ENCODE measurements at regions not wholly inside any gene's neighbourhood (a gene's known extent, or its start where the extent isn't known, plus 50 kb on each side); places are given as distances from the start of the nearest gene placed in this dataset.

DNA sequence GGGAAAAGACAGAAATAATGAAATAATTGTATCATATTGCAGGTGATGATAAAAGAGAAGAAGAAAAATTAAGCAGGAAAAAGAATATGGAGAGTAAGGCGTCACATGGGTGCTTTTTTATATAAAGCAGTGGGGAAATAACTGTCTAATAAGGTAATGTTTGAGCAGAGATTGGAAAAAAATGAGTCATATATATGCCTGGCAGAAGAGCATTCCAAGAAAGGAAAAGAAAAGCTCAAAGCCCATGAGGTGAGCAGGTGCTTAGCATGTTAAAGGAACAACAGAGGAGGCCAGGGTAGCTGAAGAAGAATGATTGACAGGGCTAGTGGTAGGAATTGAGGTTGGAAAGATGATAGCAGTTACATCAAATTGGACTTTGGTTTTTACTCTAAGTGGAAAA, 739.5 kb downstream of the SORCS1 start:
- ChIA-PET CTCF (ENCODE audit: unreplicated experiment) (no interaction called here), POLR2A (interaction anchor here (0.5 to 1.4 kb wide), 2 partner anchors 13 to 345 kb away, joined by 3 read pairs; no protein-coding TSS in a partner anchor)
- Histone ChIP-seq H3K9me2 (ENCODE audit: insufficient read depth, low read length) (no peaks in the 10 kb centered on the region), H3K4me2 (ENCODE audit: low read length) (no peak overlapping the region), H3K36me3 (ENCODE audit: insufficient read depth, low read length) (no peaks in the 10 kb centered on the region), H3K79me2 (ENCODE audit: insufficient read depth, low read depth, low read length) (no peaks in the 10 kb centered on the region), H3K27ac (ENCODE audit: low read depth, low read length, poor library complexity, severe bottlenecking) (no peak overlapping the region), H3K9me3 (ENCODE audit: low read length) (no peaks in the 10 kb centered on the region; the same call in 1 of the 2 replicates), H3K4me3 (ENCODE audit: low read depth, low read length, poor library complexity, severe bottlenecking) (no peak overlapping the region), H3K4me1 (ENCODE audit: insufficient read depth, low read length, poor library complexity, severe bottlenecking) (no peaks in the 10 kb centered on the region), H4K20me1 (ENCODE audit: insufficient read depth, low read length) (no peaks in the 10 kb centered on the region), H2AFZ (ENCODE audit: low read length) (no peak overlapping the region)
- TF ChIP-seq, protein P1, sequence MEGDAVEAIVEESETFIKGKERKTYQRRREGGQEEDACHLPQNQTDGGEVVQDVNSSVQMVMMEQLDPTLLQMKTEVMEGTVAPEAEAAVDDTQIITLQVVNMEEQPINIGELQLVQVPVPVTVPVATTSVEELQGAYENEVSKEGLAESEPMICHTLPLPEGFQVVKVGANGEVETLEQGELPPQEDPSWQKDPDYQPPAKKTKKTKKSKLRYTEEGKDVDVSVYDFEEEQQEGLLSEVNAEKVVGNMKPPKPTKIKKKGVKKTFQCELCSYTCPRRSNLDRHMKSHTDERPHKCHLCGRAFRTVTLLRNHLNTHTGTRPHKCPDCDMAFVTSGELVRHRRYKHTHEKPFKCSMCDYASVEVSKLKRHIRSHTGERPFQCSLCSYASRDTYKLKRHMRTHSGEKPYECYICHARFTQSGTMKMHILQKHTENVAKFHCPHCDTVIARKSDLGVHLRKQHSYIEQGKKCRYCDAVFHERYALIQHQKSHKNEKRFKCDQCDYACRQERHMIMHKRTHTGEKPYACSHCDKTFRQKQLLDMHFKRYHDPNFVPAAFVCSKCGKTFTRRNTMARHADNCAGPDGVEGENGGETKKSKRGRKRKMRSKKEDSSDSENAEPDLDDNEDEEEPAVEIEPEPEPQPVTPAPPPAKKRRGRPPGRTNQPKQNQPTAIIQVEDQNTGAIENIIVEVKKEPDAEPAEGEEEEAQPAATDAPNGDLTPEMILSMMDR (conservative IDR thresholded peaks at IDR 0.05; ENCODE audit: low read length): no peak
- TF ChIP-seq EZH2phosphoT487 (IDR thresholded peaks at IDR 0.05; ENCODE audit: borderline replicate concordance, low read depth, low read length): no peak
- BruUV-seq (replicated peaks): no TSS peak
- intact Hi-C loops (cut with micrococcal nuclease; ENCODE audit: unreplicated experiment): no loop called here
- no peak for DNase-seq (ENCODE audit: low spot score)

DNA sequence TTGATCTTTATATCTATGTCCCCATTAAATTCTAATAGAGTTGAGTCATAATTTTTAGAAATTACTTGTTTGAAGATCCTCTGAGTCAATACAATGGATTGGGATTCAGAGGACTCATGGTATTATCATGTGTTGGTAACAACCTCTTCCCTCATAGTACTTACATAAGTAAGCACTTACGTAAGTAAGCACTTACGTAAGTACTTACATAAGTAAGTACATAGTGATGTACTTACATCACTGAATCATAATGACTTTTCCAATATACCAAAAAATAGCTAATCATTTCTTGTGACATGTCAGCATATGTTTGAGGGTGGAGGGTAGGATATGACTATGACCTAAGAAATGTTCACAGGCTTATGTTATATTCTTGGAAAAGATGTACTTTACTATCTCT, 740.5 kb downstream of the SORCS1 start:
- no peak for TF ChIP-seq EZH2phosphoT487 (IDR thresholded peaks at IDR 0.05; ENCODE audit: borderline replicate concordance, low read depth, low read length)
- TF ChIP-seq, protein P1 (conservative IDR thresholded peaks at IDR 0.05; ENCODE audit: low read length): no peak
- no TSS peak for BruUV-seq (replicated peaks)
- Histone ChIP-seq H3K4me2 (ENCODE audit: low read length) (no peak overlapping the region), H3K9me3 (ENCODE audit: low read length) (no peaks in the 10 kb centered on the region; the same call in 1 of the 2 replicates), H3K27ac (ENCODE audit: low read depth, low read length, poor library complexity, severe bottlenecking) (no peak overlapping the region), H3K4me3 (ENCODE audit: low read depth, low read length, poor library complexity, severe bottlenecking) (no peak overlapping the region), H3K4me1 (ENCODE audit: insufficient read depth, low read length, poor library complexity, severe bottlenecking) (no peaks in the 10 kb centered on the region), H2AFZ (ENCODE audit: low read length) (no peak overlapping the region), H3K36me3 (ENCODE audit: insufficient read depth, low read length) (no peaks in the 10 kb centered on the region), H3K9me2 (ENCODE audit: insufficient read depth, low read length) (no peaks in the 10 kb centered on the region), H3K79me2 (ENCODE audit: insufficient read depth, low read depth, low read length) (no peaks in the 10 kb centered on the region), H4K20me1 (ENCODE audit: insufficient read depth, low read length) (no peaks in the 10 kb centered on the region)
- CTCF ChIA-PET (ENCODE audit: unreplicated experiment): no interaction called here
- POLR2A ChIA-PET: no interaction called here
- intact Hi-C loops (cut with micrococcal nuclease; ENCODE audit: unreplicated experiment): no loop called here
- DNase-seq (ENCODE audit: low spot score): no peak

DNA sequence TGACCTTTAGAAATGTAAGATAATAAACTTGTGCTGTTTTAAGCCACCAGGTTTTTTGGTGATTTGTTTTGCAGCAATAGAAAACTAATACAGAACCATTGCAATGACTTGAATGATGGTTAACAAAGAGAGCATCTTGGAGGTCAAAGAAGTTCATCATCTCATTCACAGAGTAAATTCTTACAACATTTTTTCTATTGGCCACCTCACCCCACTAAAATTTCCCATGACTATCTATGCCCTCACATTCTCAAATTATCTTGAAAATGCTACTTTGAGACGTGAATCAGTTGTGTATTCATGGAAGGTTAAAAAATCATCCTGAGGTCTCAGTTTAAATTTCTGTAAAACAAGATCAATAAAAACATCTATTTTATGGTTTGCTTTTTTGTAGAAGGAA, 754.2 kb downstream of the SORCS1 start:
- Histone ChIP-seq H3K4me1 (ENCODE audit: insufficient read depth, low read length, poor library complexity, severe bottlenecking) (no peaks in the 10 kb centered on the region), H3K4me2 (ENCODE audit: low read length) (no peak overlapping the region), H3K27ac (ENCODE audit: low read depth, low read length, poor library complexity, severe bottlenecking) (no peak overlapping the region), H3K4me3 (ENCODE audit: low read depth, low read length, poor library complexity, severe bottlenecking) (no peak overlapping the region), H3K9me3 (ENCODE audit: low read length) (no peaks in the 10 kb centered on the region), H3K36me3 (ENCODE audit: insufficient read depth, low read length) (no peaks in the 10 kb centered on the region), H3K9me2 (ENCODE audit: insufficient read depth, low read length) (no peaks in the 10 kb centered on the region), H2AFZ (ENCODE audit: low read length) (no peak overlapping the region), H4K20me1 (ENCODE audit: insufficient read depth, low read length) (no peaks in the 10 kb centered on the region), H3K79me2 (ENCODE audit: insufficient read depth, low read depth, low read length) (no peaks in the 10 kb centered on the region)
- DNase-seq (ENCODE audit: low spot score): no peak
- intact Hi-C loops (cut with micrococcal nuclease; ENCODE audit: unreplicated experiment): no loop called here
- POLR2A ChIA-PET: no interaction called here
- no peak for TF ChIP-seq EZH2phosphoT487 (IDR thresholded peaks at IDR 0.05; ENCODE audit: borderline replicate concordance, low read depth, low read length)
- TF ChIP-seq, protein P1 (conservative IDR thresholded peaks at IDR 0.05; ENCODE audit: low read length): no peak
- BruUV-seq (replicated peaks): no TSS peak
- CTCF ChIA-PET (ENCODE audit: unreplicated experiment): no interaction called here
